ENCODE measurements at regions not wholly inside any gene's neighbourhood (a gene's known extent, or its start where the extent isn't known, plus 50 kb on each side); places are given as distances from the start of the nearest gene placed in this dataset.

DNA sequence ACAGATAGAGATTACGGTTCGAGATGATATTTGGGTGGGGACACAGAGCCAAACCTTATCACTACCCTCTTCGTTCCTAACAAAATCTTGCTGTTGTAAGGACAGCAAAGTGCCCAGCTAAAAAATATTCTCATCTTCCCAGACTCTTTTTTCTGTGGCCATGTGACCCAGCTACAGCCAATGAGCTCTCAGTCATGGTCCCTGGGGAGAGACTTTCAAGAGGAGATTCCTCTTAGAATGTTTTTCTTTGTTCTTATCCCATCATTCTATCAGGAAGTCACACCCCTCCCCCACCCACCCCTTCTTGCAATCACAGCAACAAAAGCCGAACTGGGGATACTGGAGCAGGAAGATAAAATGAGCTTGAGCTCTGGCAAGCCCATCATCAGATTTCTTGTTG is 247.1 kb downstream of the CHRM3 start:
- no peak for ATAC-seq
- WGBS (ENCODE audit: insufficient coverage, low coverage, missing lambda C conversion rate): 0% methylated on average over 4 of the region's 4 CpGs
- no peaks in the 10 kb centered on the region for H3K79me2 ChIP-seq (ENCODE audit: control insufficient read depth, insufficient read depth, low read length)
- H3K4me2 ChIP-seq (ENCODE audit: insufficient read depth, low read length): no peak overlapping the region
- POLR2A ChIA-PET: no interaction called here
- H2AFZ ChIP-seq (ENCODE audit: low read depth, low read length): no peak overlapping the region
- no peak for FAIRE-seq
- no peaks in the 10 kb centered on the region for H3K36me3 ChIP-seq (ENCODE audit: control insufficient read depth, insufficient read depth, low read length)
- intact Hi-C loops (cut with micrococcal nuclease): no loop called here
- no peak overlapping the region for H3K27ac ChIP-seq (ENCODE audit: extremely low read depth, low read depth, low read length)
- CTCF ChIA-PET (ENCODE audit: low intra/inter-chr PET ratio): no interaction called here
- no TSS peak for BruUV-seq (replicated peaks)
- no peak for DNase-seq (ENCODE audit: extremely low read depth in 1 of 4, low spot score in 3 of 4)
- H4K20me1 ChIP-seq (replicated peaks; ENCODE audit: control insufficient read depth, insufficient read depth, low read length): no peaks in the 10 kb centered on the region
- no peaks in the 10 kb centered on the region for H3K9me1 ChIP-seq (ENCODE audit: control insufficient read depth, insufficient read depth, low read length)
- in situ Hi-C loops (cut with MboI): no loop called here
- no peaks in the 10 kb centered on the region for H3K4me1 ChIP-seq (replicated peaks in 1 of 2; ENCODE audit: control insufficient read depth in 2 of 2, insufficient read depth in 2 of 2, low read length in 2 of 2)
- no peaks in the 10 kb centered on the region for H3K27me3 ChIP-seq (ENCODE audit: control insufficient read depth in 2 of 2, insufficient read depth in 2 of 2, low read length in 2 of 2)
- no peak overlapping the region for H3K4me3 ChIP-seq
- H3K9me3 ChIP-seq (replicated peaks; ENCODE audit: control insufficient read depth, insufficient read depth, low read depth, low read length): 0 out of 2 replicates have a peak, but pooled peaks cover 2% of the 10 kb centered on the region
- no peak overlapping the region for H3K9ac ChIP-seq (ENCODE audit: insufficient read depth in 1 of 2, low read depth in 2 of 2, low read length in 2 of 2)
- TF ChIP-seq ZNF830 (CRISPR knock-in tag; IDR thresholded peaks at IDR 0.05) (no peak), SIRT6 (IDR thresholded peaks at IDR 0.05; ENCODE audit: low read depth, low read length) (no peak), GTF2E2 (tag; IDR thresholded peaks at IDR 0.05) (no peak), PHB2 (IDR thresholded peaks at IDR 0.05; ENCODE audit: low read depth) (no peak), CCAR2 (IDR thresholded peaks at IDR 0.05; ENCODE audit: low read depth, low read length) (no peak), NR2C1 (IDR thresholded peaks at IDR 0.05) (no peak), NR2C1 (tag; IDR thresholded peaks at IDR 0.05) (no peak), TEAD2 (tag; IDR thresholded peaks at IDR 0.05) (no peak), CBFB (CRISPR knock-in tag; IDR thresholded peaks at IDR 0.05) (no peak), NELFE (IDR thresholded peaks at IDR 0.05; ENCODE audit: insufficient read depth, insufficient read length) (no peak), PCBP2 (IDR thresholded peaks at IDR 0.05; ENCODE audit: low read depth, low read length, poor library complexity, severe bottlenecking) (no peak), HDAC6 (IDR thresholded peaks at IDR 0.05; ENCODE audit: low read depth, low read length) (no peak), FOXA3 (CRISPR knock-in tag; conservative IDR thresholded peaks at IDR 0.05 in 1 of 2, IDR thresholded peaks at IDR 0.05 in 1 of 2) (no peak), TARDBP (IDR thresholded peaks at IDR 0.05) (no peak), ZFX (CRISPR knock-in tag; IDR thresholded peaks at IDR 0.05) (no peak)
- TF ChIP-seq, protein P1, sequence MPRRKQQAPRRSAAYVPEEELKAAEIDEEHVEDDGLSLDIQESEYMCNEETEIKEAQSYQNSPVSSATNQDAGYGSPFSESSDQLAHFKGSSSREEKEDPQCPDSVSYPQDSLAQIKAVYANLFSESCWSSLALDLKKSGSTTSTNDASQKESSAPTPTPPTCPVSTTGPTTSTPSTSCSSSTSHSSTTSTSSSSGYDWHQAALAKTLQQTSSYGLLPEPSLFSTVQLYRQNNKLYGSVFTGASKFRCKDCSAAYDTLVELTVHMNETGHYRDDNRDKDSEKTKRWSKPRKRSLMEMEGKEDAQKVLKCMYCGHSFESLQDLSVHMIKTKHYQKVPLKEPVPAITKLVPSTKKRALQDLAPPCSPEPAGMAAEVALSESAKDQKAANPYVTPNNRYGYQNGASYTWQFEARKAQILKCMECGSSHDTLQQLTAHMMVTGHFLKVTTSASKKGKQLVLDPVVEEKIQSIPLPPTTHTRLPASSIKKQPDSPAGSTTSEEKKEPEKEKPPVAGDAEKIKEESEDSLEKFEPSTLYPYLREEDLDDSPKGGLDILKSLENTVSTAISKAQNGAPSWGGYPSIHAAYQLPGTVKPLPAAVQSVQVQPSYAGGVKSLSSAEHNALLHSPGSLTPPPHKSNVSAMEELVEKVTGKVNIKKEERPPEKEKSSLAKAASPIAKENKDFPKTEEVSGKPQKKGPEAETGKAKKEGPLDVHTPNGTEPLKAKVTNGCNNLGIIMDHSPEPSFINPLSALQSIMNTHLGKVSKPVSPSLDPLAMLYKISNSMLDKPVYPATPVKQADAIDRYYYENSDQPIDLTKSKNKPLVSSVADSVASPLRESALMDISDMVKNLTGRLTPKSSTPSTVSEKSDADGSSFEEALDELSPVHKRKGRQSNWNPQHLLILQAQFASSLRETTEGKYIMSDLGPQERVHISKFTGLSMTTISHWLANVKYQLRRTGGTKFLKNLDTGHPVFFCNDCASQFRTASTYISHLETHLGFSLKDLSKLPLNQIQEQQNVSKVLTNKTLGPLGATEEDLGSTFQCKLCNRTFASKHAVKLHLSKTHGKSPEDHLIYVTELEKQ (CRISPR knock-in tag; IDR thresholded peaks at IDR 0.05): no peak
- TF ChIP-seq, protein P2, sequence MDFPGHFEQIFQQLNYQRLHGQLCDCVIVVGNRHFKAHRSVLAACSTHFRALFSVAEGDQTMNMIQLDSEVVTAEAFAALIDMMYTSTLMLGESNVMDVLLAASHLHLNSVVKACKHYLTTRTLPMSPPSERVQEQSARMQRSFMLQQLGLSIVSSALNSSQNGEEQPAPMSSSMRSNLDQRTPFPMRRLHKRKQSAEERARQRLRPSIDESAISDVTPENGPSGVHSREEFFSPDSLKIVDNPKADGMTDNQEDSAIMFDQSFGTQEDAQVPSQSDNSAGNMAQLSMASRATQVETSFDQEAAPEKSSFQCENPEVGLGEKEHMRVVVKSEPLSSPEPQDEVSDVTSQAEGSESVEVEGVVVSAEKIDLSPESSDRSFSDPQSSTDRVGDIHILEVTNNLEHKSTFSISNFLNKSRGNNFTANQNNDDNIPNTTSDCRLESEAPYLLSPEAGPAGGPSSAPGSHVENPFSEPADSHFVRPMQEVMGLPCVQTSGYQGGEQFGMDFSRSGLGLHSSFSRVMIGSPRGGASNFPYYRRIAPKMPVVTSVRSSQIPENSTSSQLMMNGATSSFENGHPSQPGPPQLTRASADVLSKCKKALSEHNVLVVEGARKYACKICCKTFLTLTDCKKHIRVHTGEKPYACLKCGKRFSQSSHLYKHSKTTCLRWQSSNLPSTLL (IDR thresholded peaks at IDR 0.05): no peak

Data from K562 (cell line).